ENCODE measurements at regions not wholly inside any gene's neighbourhood (a gene's known extent, or its start where the extent isn't known, plus 50 kb on each side); places are given as distances from the start of the nearest gene placed in this dataset.

DNA sequence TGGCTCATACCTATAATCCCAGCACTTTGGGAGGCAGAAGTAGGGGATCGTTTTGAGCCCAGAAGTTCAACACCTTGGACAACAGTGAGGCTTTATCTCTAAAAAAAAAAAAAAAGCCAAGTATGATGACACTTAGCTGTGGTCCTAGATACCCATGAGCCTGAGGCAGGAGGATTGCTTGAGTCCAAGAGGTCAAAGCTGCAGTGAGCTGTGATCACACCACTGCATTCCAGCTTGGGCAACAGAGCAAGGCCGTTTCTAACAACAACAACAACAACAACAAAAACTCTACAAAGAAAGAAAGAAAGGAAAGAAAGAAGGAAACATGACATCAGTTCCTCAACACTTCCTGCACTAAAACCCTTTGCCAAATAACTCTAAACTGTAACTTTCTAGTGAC is 265.1 kb upstream of the DACH1 start:
- no peak for DNase-seq
- Histone ChIP-seq H3K27ac (no peak overlapping the region), H3K27me3 (no peaks in the 10 kb centered on the region), H3K9me3 (no peaks in the 10 kb centered on the region), H3K36me3 (no peaks in the 10 kb centered on the region), H3K4me3 (no peak overlapping the region), H3K4me1 (no peaks in the 10 kb centered on the region)
- TF ChIP-seq, protein P1, sequence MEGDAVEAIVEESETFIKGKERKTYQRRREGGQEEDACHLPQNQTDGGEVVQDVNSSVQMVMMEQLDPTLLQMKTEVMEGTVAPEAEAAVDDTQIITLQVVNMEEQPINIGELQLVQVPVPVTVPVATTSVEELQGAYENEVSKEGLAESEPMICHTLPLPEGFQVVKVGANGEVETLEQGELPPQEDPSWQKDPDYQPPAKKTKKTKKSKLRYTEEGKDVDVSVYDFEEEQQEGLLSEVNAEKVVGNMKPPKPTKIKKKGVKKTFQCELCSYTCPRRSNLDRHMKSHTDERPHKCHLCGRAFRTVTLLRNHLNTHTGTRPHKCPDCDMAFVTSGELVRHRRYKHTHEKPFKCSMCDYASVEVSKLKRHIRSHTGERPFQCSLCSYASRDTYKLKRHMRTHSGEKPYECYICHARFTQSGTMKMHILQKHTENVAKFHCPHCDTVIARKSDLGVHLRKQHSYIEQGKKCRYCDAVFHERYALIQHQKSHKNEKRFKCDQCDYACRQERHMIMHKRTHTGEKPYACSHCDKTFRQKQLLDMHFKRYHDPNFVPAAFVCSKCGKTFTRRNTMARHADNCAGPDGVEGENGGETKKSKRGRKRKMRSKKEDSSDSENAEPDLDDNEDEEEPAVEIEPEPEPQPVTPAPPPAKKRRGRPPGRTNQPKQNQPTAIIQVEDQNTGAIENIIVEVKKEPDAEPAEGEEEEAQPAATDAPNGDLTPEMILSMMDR (IDR thresholded peaks at IDR 0.05), result no peak
- no peak for TF ChIP-seq POLR2A (IDR thresholded peaks at IDR 0.05)
- intact Hi-C loops (cut with DNase I), result no loop called here
- WGBS, 2 donors, result 42 to 51% methylated on average over 2 of the region's 2 CpGs

DNA sequence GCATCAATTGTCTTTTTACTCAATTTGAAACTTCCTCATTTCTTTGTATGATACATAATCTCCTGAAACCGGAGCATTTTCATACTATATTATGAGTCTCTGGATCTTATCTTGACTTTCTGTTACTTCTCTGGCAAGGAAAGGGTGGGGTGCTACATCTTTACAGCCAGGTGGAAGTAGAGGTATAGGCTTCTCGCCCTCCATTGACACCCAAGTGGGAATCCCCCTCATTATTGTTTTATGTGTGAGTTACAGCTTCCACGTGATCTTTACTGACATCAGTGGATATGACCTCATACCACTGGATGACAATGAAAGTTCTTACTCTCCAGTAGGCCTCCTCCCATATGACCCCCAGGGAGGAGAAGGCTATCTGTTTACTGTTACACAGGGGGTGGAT is 262.1 kb upstream of the DACH1 start:
- no peak for DNase-seq
- Histone ChIP-seq H3K27ac (no peak overlapping the region), H3K9me3 (no peaks in the 10 kb centered on the region), H3K4me3 (no peak overlapping the region), H3K4me1 (no peaks in the 10 kb centered on the region), H3K36me3 (no peaks in the 10 kb centered on the region), H3K27me3 (no peaks in the 10 kb centered on the region)
- 48 to 50% methylated on average over 3 of the region's 3 CpGs for WGBS, 2 donors
- TF ChIP-seq, protein P1 (IDR thresholded peaks at IDR 0.05), result no peak
- no peak for TF ChIP-seq POLR2A (IDR thresholded peaks at IDR 0.05)
- intact Hi-C loops (cut with DNase I), result no loop called here

DNA sequence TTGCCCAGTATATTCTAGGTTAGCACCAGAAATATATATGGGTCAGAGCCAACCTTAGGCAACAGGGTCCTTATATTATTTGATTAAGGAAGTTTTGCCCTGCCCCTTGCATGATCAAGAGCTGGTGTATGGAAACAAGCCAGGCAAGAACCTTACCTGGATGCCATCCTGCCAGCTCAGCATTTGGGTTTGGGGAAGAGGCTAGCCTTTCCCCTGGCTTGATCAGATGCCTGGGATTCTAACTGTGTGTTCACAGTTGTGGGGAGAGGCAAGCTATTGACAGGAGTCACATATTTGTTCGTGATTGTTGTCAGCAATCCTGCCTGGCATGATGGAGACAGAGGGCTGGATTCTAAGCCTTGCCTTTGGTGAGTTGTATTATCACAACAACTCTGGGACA is 260.0 kb upstream of the DACH1 start:
- WGBS, 2 donors, result 50 to 80% methylated on average over 1 of the region's 1 CpG
- H3K4me1 ChIP-seq, result no peaks in the 10 kb centered on the region
- no peaks in the 10 kb centered on the region for H3K9me3 ChIP-seq

DNA sequence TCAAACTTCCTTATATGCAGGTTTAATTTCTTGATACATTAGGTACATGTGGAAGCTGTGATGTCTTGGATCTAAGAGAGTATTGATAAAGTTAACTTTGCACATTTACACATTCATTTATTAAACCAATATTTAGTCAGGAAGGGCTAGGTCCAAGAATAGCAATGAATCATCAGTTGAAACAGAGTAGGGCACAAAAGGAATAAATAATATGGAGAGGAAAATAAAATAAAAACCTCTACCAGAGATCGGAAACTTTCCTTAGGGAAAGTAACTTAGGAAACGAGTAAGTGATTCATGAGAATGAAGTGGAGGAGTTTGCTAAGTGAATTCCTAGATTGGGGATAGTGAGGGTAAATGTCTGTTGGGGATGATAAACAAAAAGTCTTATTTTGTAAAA is 259.4 kb upstream of the DACH1 start:
- no peak overlapping the region for H3K27ac ChIP-seq
- H3K4me1 ChIP-seq, result no peaks in the 10 kb centered on the region
- H3K4me3 ChIP-seq, result no peak overlapping the region
- 34 to 39% methylated on average over 2 of the region's 2 CpGs for WGBS, 2 donors
- no peak for DNase-seq
- no peak for TF ChIP-seq POLR2A (IDR thresholded peaks at IDR 0.05)
- TF ChIP-seq, protein P1 (IDR thresholded peaks at IDR 0.05), result no peak
- intact Hi-C loops (cut with DNase I), result no loop called here
- no peaks in the 10 kb centered on the region for H3K27me3 ChIP-seq
- no peaks in the 10 kb centered on the region for H3K9me3 ChIP-seq
- no peaks in the 10 kb centered on the region for H3K36me3 ChIP-seq

More for the DNA sequence above, 260.0 kb upstream of the DACH1 start:
- no peaks in the 10 kb centered on the region for H3K36me3 ChIP-seq
- intact Hi-C loops (cut with DNase I), result no loop called here
- H3K27me3 ChIP-seq, result no peaks in the 10 kb centered on the region
- no peak for TF ChIP-seq POLR2A (IDR thresholded peaks at IDR 0.05)
- TF ChIP-seq, protein P1 (IDR thresholded peaks at IDR 0.05), result no peak
- no peak overlapping the region for H3K27ac ChIP-seq
- DNase-seq, result no peak
- no peak overlapping the region for H3K4me3 ChIP-seq

DNA sequence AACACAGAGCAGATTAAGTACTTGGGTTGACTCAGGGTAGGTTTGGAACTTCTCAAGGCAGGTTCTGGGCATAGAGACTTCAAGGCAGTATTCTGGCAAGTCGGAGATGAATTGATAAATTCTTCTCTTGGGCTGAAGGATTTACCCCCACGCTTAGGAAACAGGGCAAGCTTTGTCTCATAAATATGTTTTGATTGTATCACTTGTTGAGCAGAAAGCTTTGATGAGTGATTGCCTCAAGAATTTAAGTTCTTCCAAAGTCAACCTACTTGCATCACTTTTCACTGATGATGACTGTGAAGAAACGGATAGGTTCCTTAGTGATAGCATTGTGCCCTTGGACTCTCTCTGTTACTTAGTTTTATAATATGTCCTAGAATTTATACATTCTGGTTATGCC is 258.6 kb upstream of the DACH1 start:
- no peaks in the 10 kb centered on the region for H3K36me3 ChIP-seq
- intact Hi-C loops (cut with DNase I), result no loop called here
- no peaks in the 10 kb centered on the region for H3K27me3 ChIP-seq
- WGBS, 2 donors, result 74 to 87% methylated on average over 3 of the region's 3 CpGs
- no peak overlapping the region for H3K4me3 ChIP-seq
- TF ChIP-seq, protein P1 (IDR thresholded peaks at IDR 0.05), result no peak
- no peak for TF ChIP-seq POLR2A (IDR thresholded peaks at IDR 0.05)
- H3K9me3 ChIP-seq, result no peaks in the 10 kb centered on the region
- no peak for DNase-seq
- H3K27ac ChIP-seq, result no peak overlapping the region
- H3K4me1 ChIP-seq, result no peaks in the 10 kb centered on the region

Data from esophagus squamous epithelium (tissue), 5 donors.